SK-N-SH (cell line): ENCODE measurements at regions not wholly inside any gene's neighbourhood (a gene's known extent, or its start where the extent isn't known, plus 50 kb on each side); places are given as distances from the start of the nearest gene placed in this dataset.

Experiments used
- CTCF ChIA-PET: fragments of 300-600, 350-600 bp; formaldehyde crosslinking; extraction: SDS; loops from one replicate; lab custom pipeline; 2021; lab: Yijun Ruan, JAX
- POLR2A ChIA-PET: fragments of 350-600 bp; sonication (Branson Sonifier 250); formaldehyde crosslinking; extraction: SDS; loops from one replicate; lab custom pipeline; 2020; ENCODE audit warnings: antibody characterized with exemption, inconsistent platforms; lab: Yijun Ruan, JAX
- DNase-seq: peaks from one replicate; pipeline ENCODE4 v3.0.0; 2012
- H2AFZ ChIP-seq: fragments of 200-600 bp; sonication (generic); 2 replicates; pipeline ENCODE4 v1.8.1; 2016; ENCODE audit warnings: antibody characterized with exemption, mild to moderate bottlenecking, low read depth
- H3F3A ChIP-seq: fragments of 200-600 bp; sonication (generic); replicated peaks from 2 replicates; pipeline ENCODE3; 2016; ENCODE audit warnings: antibody characterized with exemption, mild to moderate bottlenecking; ENCODE audit not compliant: insufficient read depth
- H3K27ac ChIP-seq, 2 experiments: fragments of 200-500 bp in 1 of 2; fragments of 200-600 bp in 1 of 2; sonication (Bioruptor generic) in 1 of 2; sonication (generic), shearing (Covaris generic) in 1 of 2; 2 replicates each; pipeline versions ENCODE4 v1.5.1 to v1.6.1; 2014 to 2016; ENCODE audit warnings: low read depth in 2 of 2, inconsistent platforms in 1 of 2, low read length in 1 of 2, mild to moderate bottlenecking in 1 of 2, mixed read lengths in 1 of 2
- H3K27me3 ChIP-seq: fragments of 200-600 bp; sonication (generic), shearing (Covaris generic); 2 replicates; pipeline ENCODE4 v1.6.1; 2016; ENCODE audit warnings: mixed run types; ENCODE audit not compliant: insufficient read depth
- H3K36me3 ChIP-seq, 2 experiments: fragments of 200-500 bp in 1 of 2; fragments of 200-600 bp in 1 of 2; sonication (Bioruptor generic) in 1 of 2; sonication (generic) in 1 of 2; replicated peaks in 1 of 2; 2 replicates each; pipeline versions ENCODE3 to v1.5.1; 2014 to 2016; ENCODE audit warnings: low read length in 1 of 2, mild to moderate bottlenecking in 1 of 2; ENCODE audit not compliant: insufficient read depth in 2 of 2, control insufficient read depth in 1 of 2
- H3K4me1 ChIP-seq, 2 experiments: fragments of 200-500 bp in 1 of 2; fragments of 200-600 bp in 1 of 2; sonication (Bioruptor generic) in 1 of 2; sonication (generic), shearing (Covaris generic) in 1 of 2; 2 replicates each; pipeline versions ENCODE4 v1.5.1 to v1.6.1; 2014 to 2016; ENCODE audit warnings: low read depth in 1 of 2, low read length in 1 of 2, mixed run types in 1 of 2; ENCODE audit not compliant: insufficient read depth in 2 of 2, control insufficient read depth in 1 of 2
- H3K4me2 ChIP-seq: fragments of 200-600 bp; sonication (generic), shearing (Covaris generic); 2 replicates; pipeline ENCODE4 v1.6.1; 2017; ENCODE audit warnings: mixed run types
- H3K4me3 ChIP-seq, 2 experiments: fragments of 200-500 bp in 1 of 2; fragments of 200-600 bp in 1 of 2; sonication (Bioruptor generic) in 1 of 2; sonication (generic), shearing (Covaris generic) in 1 of 2; 2 replicates each; pipeline versions ENCODE4 v1.5.1 to v1.8.1; 2014 to 2016; ENCODE audit warnings: low read depth in 2 of 2, inconsistent platforms in 1 of 2, low read length in 1 of 2, mild to moderate bottlenecking in 1 of 2, mixed read lengths in 1 of 2, moderate library complexity in 1 of 2
- H3K79me2 ChIP-seq: fragments of 200-600 bp; sonication (generic); 2 replicates; pipeline ENCODE4 v1.8.1; 2017; ENCODE audit warnings: mild to moderate bottlenecking; ENCODE audit not compliant: insufficient read depth
- H3K9ac ChIP-seq: fragments of 200-600 bp; sonication (generic); 2 replicates; pipeline ENCODE4 v1.6.1; 2017; ENCODE audit warnings: mixed run types
- H3K9me2 ChIP-seq: fragments of 200-600 bp; sonication (generic); 2 replicates; pipeline ENCODE4 v1.6.1; 2017; ENCODE audit warnings: mixed run types
- H3K9me3 ChIP-seq: fragments of 200-600 bp; sonication (generic); 2 replicates; pipeline ENCODE4 v1.6.1; 2017; ENCODE audit warnings: mixed run types, mild to moderate bottlenecking, moderate library complexity
- H4K20me1 ChIP-seq: fragments of 200-600 bp; sonication (generic); 2 replicates; pipeline ENCODE4 v1.6.1; 2017; ENCODE audit warnings: mild to moderate bottlenecking, mixed run types; ENCODE audit not compliant: insufficient read depth
- CTCF ChIP-seq: fragments of 200-600 bp; sonication (generic); IDR thresholded peaks from 2 replicates; pipeline ENCODE4 v1.6.1; 2017; ENCODE audit warnings: antibody characterized with exemption, mild to moderate bottlenecking, moderate library complexity
- EP300 ChIP-seq, 2 experiments: IDR thresholded peaks; 2 replicates each; pipeline versions ENCODE4 v1.4.0 to v1.6.1; 2012; ENCODE audit warnings: borderline replicate concordance in 1 of 2, low read depth in 1 of 2, low read length in 1 of 2
- FOXM1 ChIP-seq: IDR thresholded peaks from 2 replicates; pipeline ENCODE4 v1.4.0; 2012; ENCODE audit warnings: low read depth, mild to moderate bottlenecking
- JUND ChIP-seq: IDR thresholded peaks from 2 replicates; pipeline ENCODE4 v1.4.0; 2012
- MAX ChIP-seq: IDR thresholded peaks from 2 replicates; pipeline ENCODE4 v1.4.0; 2012; ENCODE audit warnings: low read depth
- MEF2A ChIP-seq: IDR thresholded peaks from 2 replicates; pipeline ENCODE4 v1.4.0; 2012; ENCODE audit warnings: low read depth, borderline replicate concordance
- NFIC ChIP-seq: IDR thresholded peaks from 2 replicates; pipeline ENCODE4 v1.4.0; 2012; ENCODE audit warnings: borderline replicate concordance
- RAD21 ChIP-seq: IDR thresholded peaks from 2 replicates; pipeline ENCODE4 v1.6.1; 2012; ENCODE audit warnings: mild to moderate bottlenecking, low read length
- RCOR1 ChIP-seq: fragments of 150-350 bp; IDR thresholded peaks from 2 replicates; pipeline ENCODE4 v1.6.1; 2017; ENCODE audit warnings: antibody characterized with exemption, low read length
- REST ChIP-seq: IDR thresholded peaks from 2 replicates; pipeline ENCODE4 v1.6.1; 2012; ENCODE audit warnings: mild to moderate bottlenecking, low read depth, low read length, moderate library complexity
- RXRA ChIP-seq: IDR thresholded peaks from 2 replicates; pipeline ENCODE4 v1.4.0; 2012; ENCODE audit warnings: low read depth, mild to moderate bottlenecking, borderline replicate concordance
- SIN3A ChIP-seq: IDR thresholded peaks from 2 replicates; pipeline ENCODE4 v1.6.1; 2012; ENCODE audit warnings: low read depth, mild to moderate bottlenecking, low read length, moderate library complexity, borderline replicate concordance
- SMC3 ChIP-seq: IDR thresholded peaks from 2 replicates; pipeline ENCODE4 v1.6.1; 2012; ENCODE audit warnings: low read depth, low read length, improper control_type of control experiment
- USF1 ChIP-seq: IDR thresholded peaks from 2 replicates; pipeline ENCODE4 v1.4.0; 2012; ENCODE audit warnings: low read depth, borderline replicate concordance
- USF2 ChIP-seq: fragments of 150-350 bp; IDR thresholded peaks from 2 replicates; pipeline ENCODE4 v1.6.1; 2017; ENCODE audit warnings: antibody characterized with exemption, low read length, low read depth, borderline replicate concordance
- YY1 ChIP-seq: IDR thresholded peaks from 2 replicates; pipeline ENCODE4 v1.4.0; 2012; ENCODE audit warnings: low read depth, mild to moderate bottlenecking
- WGBS: methylation state at CpG from one replicate; pipeline ENCODE4 v1.1.6; 2017; ENCODE audit warnings: low lambda C conversion rate; 5-methylcytosine and 5-hydroxymethylcytosine counted together

- no peaks in the 10 kb centered on the region for H3K36me3 ChIP-seq
- no peaks in the 10 kb centered on the region for H4K20me1 ChIP-seq
- no peak overlapping the region for H3K27ac ChIP-seq
- no peak overlapping the region for H3K9ac ChIP-seq
- H3K4me1 ChIP-seq: no peaks in the 10 kb centered on the region
- H3F3A ChIP-seq: no peaks in the 10 kb centered on the region
- peak; percentile 73 for DNase-seq
- TF ChIP-seq SMC3: peak; percentile 32; the same call in 1 of the 2 replicates
- no peak for TF ChIP-seq EP300 (IDR thresholded peaks at IDR 0.05; ENCODE audit: borderline replicate concordance in 1 of 2, low read depth in 1 of 2, low read length in 1 of 2)
- TF ChIP-seq CTCF: peak; percentile 86
- TF ChIP-seq MAX: no peak
- peak; percentile 64 for TF ChIP-seq RAD21
- TF ChIP-seq USF1: peak; percentile 36; the same call in 1 of the 2 replicates
- ChIA-PET CTCF (interaction anchor here (0.6 to 4.5 kb wide), 42 partner anchors 10 to 836 kb away, joined by 3 to 31 read pairs (median 4); no protein-coding TSS in a partner anchor), POLR2A (no interaction called here)
- no peaks in the 10 kb centered on the region for H3K9me2 ChIP-seq
- no peak overlapping the region for H3K4me2 ChIP-seq
- H3K9me3 ChIP-seq: no peaks in the 10 kb centered on the region
- no peak overlapping the region; a peak in 1 of 4 replicates for H3K4me3 ChIP-seq
- no peak overlapping the region for H2AFZ ChIP-seq
- WGBS: 25% methylated on average over 14 of the region's 14 CpGs
- no peaks in the 10 kb centered on the region for H3K79me2 ChIP-seq
- no peaks in the 10 kb centered on the region for H3K27me3 ChIP-seq
Measured at GRCh38 chr1:36650200-36651065, 167.7 kb upstream of the CSF3R start.

GRCh38 chr1:36645867-36646266 is 163.2 kb upstream of the CSF3R start:
- H3K27me3 ChIP-seq: no peaks in the 10 kb centered on the region
- H3K9ac ChIP-seq: no peak overlapping the region
- no peak overlapping the region for H3K27ac ChIP-seq
- no peaks in the 10 kb centered on the region for H3K9me3 ChIP-seq
- H3K9me2 ChIP-seq: no peaks in the 10 kb centered on the region
- POLR2A ChIA-PET: no interaction called here
- no peaks in the 10 kb centered on the region for H3K79me2 ChIP-seq
- no peak overlapping the region for H3K4me2 ChIP-seq
- no peaks in the 10 kb centered on the region for H4K20me1 ChIP-seq
- CTCF ChIA-PET: interaction anchor here (0.8 to 2.2 kb wide), 4 partner anchors 36 to 790 kb away, joined by 3 to 8 read pairs (median 3); no protein-coding TSS in a partner anchor
- no peak for DNase-seq
- no peak overlapping the region for H2AFZ ChIP-seq
- WGBS: 19% methylated on average over 7 of the region's 10 CpGs
- H3K4me1 ChIP-seq: peaks cover 0 to 9% of the 10 kb centered on the region in 2 experiments; a peak in 1 of 4 replicates
- no peaks in the 10 kb centered on the region for H3K36me3 ChIP-seq
- no peaks in the 10 kb centered on the region for H3F3A ChIP-seq
- no peak overlapping the region for H3K4me3 ChIP-seq
- TF ChIP-seq JUND (no peak), RAD21 (no peak), NFIC (no peak), SMC3 (no peak), USF1 (no peak), REST (no peak), MEF2A (no peak), FOXM1 (no peak), USF2 (no peak), YY1 (no peak), RXRA (no peak), MAX (no peak), RCOR1 (no peak), SIN3A (no peak)
